Erythroblast (primary cell): ENCODE measurements at regions not wholly inside any gene's neighbourhood (a gene's known extent, or its start where the extent isn't known, plus 50 kb on each side); places are given as distances from the start of the nearest gene placed in this dataset.
"Not testable (repeated sequence)": the region's sequence is repeated elsewhere in the genome, so short reads cannot be mapped to it uniquely, and the experiment has no call there.

Experiments
- DNase-seq, 2 experiments: peaks; one replicate each; lab custom pipeline; 2025; lab: John Stamatoyannopoulos, UW
- GATA1 ChIP-seq: IDR thresholded peaks from 2 replicates; pipeline ENCODE4 v1.6.1; 2011; ENCODE audit warnings: low read depth, mild to moderate bottlenecking, control low read depth, low read length, moderate library complexity
- POLR2A ChIP-seq: IDR thresholded peaks from 2 replicates; pipeline ENCODE4 v1.6.1; 2011; ENCODE audit warnings: mild to moderate bottlenecking, low read length

GRCh38 chr2:180709392-180710145 lies 270.8 kb upstream of the UBE2E3 start:
- no peak for DNase-seq

GRCh38 chr2:180707884-180708205 lies 272.6 kb upstream of the UBE2E3 start:
- TF ChIP-seq GATA1 (no peak), POLR2A (no peak)
- DNase-seq, result no peak

More at GRCh38 chr2:180709392-180710145, 270.8 kb upstream of the UBE2E3 start:
- TF ChIP-seq POLR2A (no peak), GATA1 (no peak)

GRCh38 chr2:180707175-180707883 lies 273.1 kb upstream of the UBE2E3 start:
- no peak for TF ChIP-seq GATA1
- TF ChIP-seq POLR2A, result no peak
- DNase-seq, result no peak

DNA sequence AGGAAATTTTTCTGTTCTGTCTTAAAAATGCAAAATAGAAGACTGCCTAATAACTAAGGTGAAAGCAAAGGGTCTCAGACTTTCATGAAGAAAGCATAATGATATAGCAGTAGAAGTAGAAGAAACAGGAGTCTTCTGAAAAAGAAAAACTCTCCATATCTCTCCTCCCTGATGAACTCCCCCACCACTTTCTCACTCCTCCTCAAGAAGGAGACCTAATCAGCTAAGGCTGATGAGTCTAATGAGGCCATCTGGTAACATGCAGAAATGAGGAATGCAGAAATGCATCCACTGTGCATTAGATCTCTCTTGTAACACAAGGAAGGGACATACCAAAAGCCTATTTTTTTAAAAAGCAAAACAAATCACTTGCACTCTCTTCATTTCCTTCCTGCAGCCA lies 273.7 kb upstream of the UBE2E3 start:
- no peak for TF ChIP-seq GATA1
- no peak for TF ChIP-seq POLR2A
- no peak for DNase-seq

DNA sequence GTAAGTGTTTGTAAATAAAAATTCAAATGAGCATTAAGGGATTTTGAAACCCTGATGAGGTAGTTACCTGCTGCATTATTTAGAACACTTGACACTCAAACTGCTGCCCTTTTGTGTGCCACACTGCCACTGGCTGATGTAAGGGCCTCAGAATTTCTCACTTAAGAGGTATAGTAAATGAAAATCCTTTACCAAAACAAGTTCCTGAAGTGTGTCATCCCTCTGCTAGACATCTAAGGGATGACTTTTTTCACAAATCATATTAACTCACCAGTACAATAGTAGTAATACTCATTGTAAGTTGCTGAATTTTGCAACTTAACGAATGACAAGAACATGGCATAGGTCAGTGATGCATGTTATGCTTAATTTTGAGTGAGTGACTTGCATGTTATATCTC lies 274.9 kb upstream of the UBE2E3 start:
- TF ChIP-seq GATA1 (no peak), POLR2A (no peak)
- DNase-seq, result no peak

GRCh38 chr2:180705122-180705521 lies 275.3 kb upstream of the UBE2E3 start:
- no peak for DNase-seq
- TF ChIP-seq GATA1 (no peak), POLR2A (no peak)

GRCh38 chr2:180699657-180700361 lies 280.6 kb upstream of the UBE2E3 start:
- DNase-seq, result no peak
- TF ChIP-seq POLR2A (no peak), GATA1 (no peak)

GRCh38 chr2:180698668-180699067 lies 281.7 kb upstream of the UBE2E3 start:
- no peak for TF ChIP-seq POLR2A
- no peak for TF ChIP-seq GATA1
- no peak for DNase-seq

- TF ChIP-seq POLR2A (no peak), GATA1 (no peak)
- DNase-seq, result no peak
Measured at GRCh38 chr2:180695586-180696401, 284.6 kb upstream of the UBE2E3 start.

DNA sequence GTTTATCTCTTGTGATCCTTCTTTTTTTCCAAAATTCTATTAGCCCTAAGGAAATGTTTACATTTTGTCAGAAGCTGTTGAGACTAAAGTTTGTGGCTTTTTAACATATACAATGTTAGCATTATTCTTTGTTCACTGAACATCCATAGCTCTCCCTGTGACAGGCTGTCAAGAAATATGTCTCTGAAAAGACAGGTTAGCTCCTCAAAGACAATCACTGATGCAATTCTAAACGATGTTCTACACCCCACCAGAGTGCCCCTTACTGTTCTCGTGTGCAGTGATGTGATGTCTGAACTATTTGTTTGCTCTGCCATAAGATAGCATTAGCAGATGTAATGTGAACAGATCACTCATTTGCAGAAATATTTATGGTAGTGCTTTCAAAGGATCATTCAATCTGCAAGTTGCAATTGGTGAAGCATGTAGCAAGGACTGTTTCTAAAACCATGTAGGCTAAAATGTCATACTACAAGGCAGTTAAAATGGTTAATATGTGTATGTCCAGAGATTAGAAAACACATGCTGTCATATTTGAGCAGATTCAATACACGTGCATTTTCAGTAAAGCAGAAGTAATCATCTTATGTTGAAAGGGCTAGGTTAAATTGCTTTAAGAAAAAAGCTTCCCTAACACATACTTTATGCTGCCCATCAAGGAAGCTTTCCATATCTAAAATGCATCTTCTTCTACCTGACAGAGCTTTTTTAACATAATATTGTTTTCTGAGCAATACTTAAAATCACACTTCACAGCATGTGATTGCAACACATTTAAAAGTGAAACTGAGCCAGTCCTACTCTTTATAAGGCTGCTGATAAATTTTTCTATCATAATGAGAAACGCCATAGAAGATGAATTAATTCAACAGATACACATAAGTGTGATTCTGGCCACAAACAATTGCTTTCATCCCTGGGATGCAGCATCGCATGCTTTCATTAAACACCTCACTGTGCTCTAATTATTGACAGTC lies 285.7 kb upstream of the UBE2E3 start:
- no peak for TF ChIP-seq GATA1
- TF ChIP-seq POLR2A, result no peak
- DNase-seq, result no peak

DNA sequence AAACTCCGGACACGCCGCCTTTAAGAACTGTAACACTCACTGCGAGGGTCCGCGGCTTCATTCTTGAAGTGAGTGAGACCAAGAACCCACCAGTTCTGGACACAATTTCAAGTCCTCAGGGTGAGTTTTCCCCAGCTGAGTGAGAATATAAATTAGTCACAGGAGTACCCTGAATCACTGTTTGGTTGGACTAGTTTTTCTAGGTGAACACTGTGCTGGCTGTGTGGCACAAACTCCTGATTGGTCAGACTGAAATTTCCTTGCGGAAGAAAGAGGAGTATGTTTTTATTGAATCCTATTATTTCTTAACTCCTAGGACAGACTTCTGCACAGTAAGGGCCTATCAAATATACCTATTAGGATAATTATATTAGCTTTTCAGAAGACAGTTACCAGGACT lies 288.1 kb upstream of the UBE2E3 start:
- no peak for DNase-seq

DNA sequence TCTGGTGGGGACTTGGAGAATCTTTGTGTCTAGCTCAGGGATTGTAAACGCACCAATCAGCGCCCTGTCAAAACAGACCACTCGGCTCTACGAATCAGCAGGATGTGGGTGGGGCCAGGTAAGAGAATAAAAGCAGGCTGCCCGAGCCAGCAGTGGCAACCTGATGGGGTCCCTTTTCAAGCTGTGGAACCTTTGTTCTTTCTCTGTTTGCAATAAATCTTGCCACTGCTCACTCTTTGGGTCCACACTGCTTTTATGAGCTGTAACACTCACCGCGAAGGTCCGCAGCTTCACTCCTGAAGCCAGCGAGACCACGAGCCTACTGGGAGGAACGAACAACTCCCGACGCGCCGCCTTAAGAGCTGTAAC lies 288.6 kb upstream of the UBE2E3 start:
- DNase-seq, result not testable (repeated sequence)

More for the DNA sequence above, 288.1 kb upstream of the UBE2E3 start:
- TF ChIP-seq GATA1 (no peak), POLR2A (no peak)

- not testable (repeated sequence) for DNase-seq
Measured at GRCh38 chr2:180691186-180691854, 289.1 kb upstream of the UBE2E3 start.
